PC-3 (cell line): ENCODE measurements at regions not wholly inside any gene's neighbourhood (a gene's known extent, or its start where the extent isn't known, plus 50 kb on each side); places are given as distances from the start of the nearest gene placed in this dataset.

Experiments
- ATAC-seq: fragments of 200-7000 bp; cut with Tn5 transposase; 2 replicates; pipeline ENCODE4 v1.9.1; 2020; ENCODE audit warnings: mild to moderate bottlenecking, moderate library complexity
- BruUV-seq: library from RNA; stranded (reverse); fragments of 400-500 nt; replicated peaks from 2 replicates; lab custom pipeline; 2021; lab: Mats Ljungman, UMichigan
- CTCF ChIA-PET: fragments of 300-600 bp; sonication (Branson Sonifier 250); formaldehyde crosslinking; loops from one replicate; lab custom pipeline; 2022; ENCODE audit warnings: antibody characterized with exemption; lab: Charles Lee
- POLR2A ChIA-PET: fragments of 300-600 bp; sonication (Branson Sonifier 250); formaldehyde crosslinking; loops from one replicate; lab custom pipeline; 2022; ENCODE audit warnings: antibody characterized with exemption; ENCODE audit not compliant: unreplicated experiment; lab: Charles Lee
- DNase-seq: peaks from one replicate; pipeline ENCODE4 v3.0.0-alpha.2; 2015
- H2AFZ ChIP-seq: fragments of 300-600 bp; sonication (generic); 2 replicates; pipeline ENCODE4 v1.6.0; 2016; ENCODE audit warnings: antibody characterized with exemption, low read length
- H3F3A ChIP-seq: fragments of 300-600 bp; sonication (generic); one replicate; pipeline ENCODE4 v1.6.0; 2017; ENCODE audit warnings: antibody characterized with exemption, low read length, control low read depth, mild to moderate bottlenecking; ENCODE audit not compliant: unreplicated experiment
- H3K27ac ChIP-seq: fragments of 300-600 bp; sonication (generic); 2 replicates; pipeline ENCODE4 v1.5.1; 2016; ENCODE audit warnings: mild to moderate bottlenecking, low read length
- H3K27me3 ChIP-seq: fragments of 300-600 bp; sonication (generic); 2 replicates; pipeline ENCODE4 v1.6.1; 2016; ENCODE audit warnings: low read length, mixed read lengths
- H3K36me3 ChIP-seq: fragments of 300-600 bp; sonication (generic); 2 replicates; pipeline ENCODE4 v1.6.1; 2016; ENCODE audit warnings: low read depth, mixed run types, low read length, mixed read lengths
- H3K4me1 ChIP-seq: fragments of 300-600 bp; sonication (generic); 2 replicates; pipeline ENCODE4 v1.5.1; 2016; ENCODE audit warnings: low read length; ENCODE audit not compliant: insufficient read depth
- H3K4me2 ChIP-seq: fragments of 300-600 bp; sonication (generic); 2 replicates; pipeline ENCODE4 v1.6.0; 2016; ENCODE audit warnings: low read length
- H3K4me3 ChIP-seq: fragments of 300-600 bp; sonication (generic); 2 replicates; pipeline ENCODE4 v1.5.1; 2016; ENCODE audit warnings: mild to moderate bottlenecking, low read length, mixed read lengths
- H3K79me2 ChIP-seq: fragments of 300-600 bp; sonication (generic); 2 replicates; pipeline ENCODE4 v1.6.1; 2017; ENCODE audit warnings: low read length, mixed read lengths
- H3K9ac ChIP-seq: fragments of 300-600 bp; sonication (generic); 2 replicates; pipeline ENCODE4 v1.6.0; 2016; ENCODE audit warnings: mild to moderate bottlenecking, low read length
- H3K9me2 ChIP-seq: fragments of 300-600 bp; sonication (generic); replicated peaks from 2 replicates; pipeline ENCODE4 v1.6.1; 2016; ENCODE audit warnings: mixed run types, low read length, mixed read lengths
- H3K9me3 ChIP-seq: fragments of 300-600 bp; sonication (generic); 2 replicates; pipeline ENCODE4 v1.6.1; 2016; ENCODE audit warnings: low read length, mixed read lengths
- H4K20me1 ChIP-seq: fragments of 300-600 bp; sonication (generic); 2 replicates; pipeline ENCODE4 v1.6.1; 2016; ENCODE audit warnings: low read length, mixed read lengths
- EZH2 ChIP-seq: fragments of 300-600 bp; sonication (generic); IDR thresholded peaks from one replicate; pipeline ENCODE4 v1.6.1; 2017; ENCODE audit warnings: antibody characterized with exemption, mild to moderate bottlenecking, low read length; ENCODE audit not compliant: unreplicated experiment
- EZH2phosphoT487 ChIP-seq: fragments of 300-600 bp; sonication (generic); IDR thresholded peaks from 2 replicates; pipeline ENCODE4 v1.6.1; 2018; ENCODE audit warnings: mild to moderate bottlenecking, antibody characterized with exemption, low read length, borderline replicate concordance
- intact Hi-C: fragments of 100-400 bp; cut with micrococcal nuclease; formaldehyde crosslinking; loops from 2 replicates; pipeline ENCODE4 v1.9.0; 2023
- TF ChIP-seq, protein P1 (sequence below): fragments of 300-600 bp; sonication (generic); conservative IDR thresholded peaks from 2 replicates; pipeline ENCODE4 v1.5.1; 2017; ENCODE audit warnings: antibody characterized with exemption, low read depth, mild to moderate bottlenecking, low read length

DNA sequence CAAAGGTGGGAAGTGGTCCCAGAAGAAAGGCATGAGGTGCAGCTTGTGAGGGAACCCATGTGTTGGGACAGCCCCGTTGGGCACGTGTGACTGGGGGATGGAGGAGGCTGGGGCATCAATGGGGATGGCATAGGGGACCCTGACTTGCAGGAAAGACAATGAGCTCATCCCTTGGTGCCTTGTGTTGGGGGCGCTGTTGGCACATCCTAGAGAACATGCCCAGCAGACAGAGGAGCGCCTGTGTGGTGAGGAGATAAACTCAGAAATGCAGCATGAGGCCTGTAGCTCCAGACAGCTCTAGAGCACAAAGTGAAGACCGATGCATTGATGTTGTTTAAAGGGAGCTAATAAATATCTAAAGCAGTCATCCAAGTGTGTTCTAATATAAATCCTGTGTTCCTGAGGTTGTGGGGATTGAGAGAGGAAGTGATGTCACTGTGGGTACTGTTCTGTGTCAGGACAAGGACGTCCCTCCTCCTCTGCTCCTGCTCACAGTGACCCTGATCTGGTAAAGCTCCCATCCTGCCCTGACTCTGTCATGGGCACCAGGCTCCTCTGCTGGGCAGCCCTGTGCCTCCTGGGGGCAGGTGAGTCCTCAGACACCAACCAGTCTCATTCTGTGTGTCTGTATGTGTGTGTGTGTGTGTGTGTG is 126.1 kb upstream of the PRSS58 start:
- Histone ChIP-seq H3K27ac (peak overlapping the region; percentile 93), H3K9me2 (no peaks in the 10 kb centered on the region), H3K4me1 (peaks cover 25% of the 10 kb centered on the region), H3F3A (peaks cover 8% of the 10 kb centered on the region), H2AFZ (peak overlapping the region; percentile 70), H3K4me2 (peak overlapping the region; percentile 76), H3K79me2 (no peaks in the 10 kb centered on the region), H3K4me3 (peak overlapping the region; percentile 39), H3K9me3 (no peaks in the 10 kb centered on the region), H3K36me3 (no peaks in the 10 kb centered on the region), H4K20me1 (no peaks in the 10 kb centered on the region), H3K9ac (peak overlapping the region; percentile 58), H3K27me3 (no peaks in the 10 kb centered on the region)
- BruUV-seq, result no TSS peak
- ChIA-PET POLR2A (interaction anchor here (0.6 to 0.7 kb wide), 3 partner anchors 8 to 438 kb away, joined by 3 read pairs; no protein-coding TSS in a partner anchor), CTCF (no interaction called here)
- peak; percentile 25 for DNase-seq
- intact Hi-C loops, result loop anchor here (2.0 kb wide), 1 partner anchor 25 kb away; no protein-coding TSS in a partner anchor
- no peak for TF ChIP-seq EZH2
- TF ChIP-seq, protein P1, sequence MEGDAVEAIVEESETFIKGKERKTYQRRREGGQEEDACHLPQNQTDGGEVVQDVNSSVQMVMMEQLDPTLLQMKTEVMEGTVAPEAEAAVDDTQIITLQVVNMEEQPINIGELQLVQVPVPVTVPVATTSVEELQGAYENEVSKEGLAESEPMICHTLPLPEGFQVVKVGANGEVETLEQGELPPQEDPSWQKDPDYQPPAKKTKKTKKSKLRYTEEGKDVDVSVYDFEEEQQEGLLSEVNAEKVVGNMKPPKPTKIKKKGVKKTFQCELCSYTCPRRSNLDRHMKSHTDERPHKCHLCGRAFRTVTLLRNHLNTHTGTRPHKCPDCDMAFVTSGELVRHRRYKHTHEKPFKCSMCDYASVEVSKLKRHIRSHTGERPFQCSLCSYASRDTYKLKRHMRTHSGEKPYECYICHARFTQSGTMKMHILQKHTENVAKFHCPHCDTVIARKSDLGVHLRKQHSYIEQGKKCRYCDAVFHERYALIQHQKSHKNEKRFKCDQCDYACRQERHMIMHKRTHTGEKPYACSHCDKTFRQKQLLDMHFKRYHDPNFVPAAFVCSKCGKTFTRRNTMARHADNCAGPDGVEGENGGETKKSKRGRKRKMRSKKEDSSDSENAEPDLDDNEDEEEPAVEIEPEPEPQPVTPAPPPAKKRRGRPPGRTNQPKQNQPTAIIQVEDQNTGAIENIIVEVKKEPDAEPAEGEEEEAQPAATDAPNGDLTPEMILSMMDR, result no peak; the same call in 1 of the 2 replicates
- TF ChIP-seq EZH2phosphoT487, result no peak
- peak; percentile 34 for ATAC-seq

DNA sequence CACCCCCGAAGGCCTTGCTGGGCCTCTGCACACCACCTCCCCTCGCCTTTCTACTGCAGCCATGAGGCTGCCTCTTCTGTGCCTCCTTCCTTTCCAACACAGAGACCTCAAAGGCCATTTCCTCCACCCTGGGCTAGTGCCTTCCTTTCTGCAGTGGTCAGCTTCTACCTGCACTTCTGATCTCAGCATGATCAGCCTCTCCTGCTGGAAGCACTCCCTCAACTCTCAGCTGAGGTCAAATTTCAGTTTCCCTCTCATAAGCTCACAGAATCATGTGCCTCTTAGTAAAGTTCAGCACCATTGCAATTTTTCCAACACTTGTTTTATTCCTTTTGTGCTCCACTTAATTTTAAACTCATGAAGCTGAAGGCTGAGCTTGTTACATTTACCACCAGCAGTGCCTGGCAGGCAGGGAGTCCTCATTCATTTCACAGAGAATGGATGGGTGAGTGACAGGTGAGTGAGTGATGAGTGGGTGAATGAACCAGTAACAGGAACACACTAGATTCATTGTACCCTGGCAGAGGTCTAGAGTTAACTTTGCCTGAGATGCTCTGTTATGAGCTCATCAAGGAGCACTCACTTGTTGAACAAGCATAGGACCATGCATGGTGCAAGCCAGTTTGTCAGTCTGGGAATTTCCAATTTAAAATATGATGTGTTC is 124.0 kb upstream of the PRSS58 start:
- DNase-seq (peak; percentile 65), ATAC-seq (no peak; the same call in 1 of the 2 replicates)
- Histone ChIP-seq H4K20me1 (no peaks in the 10 kb centered on the region), H3K79me2 (no peaks in the 10 kb centered on the region), H3K9ac (no peak overlapping the region), H3K4me1 (peaks cover 25% of the 10 kb centered on the region), H3K9me3 (no peaks in the 10 kb centered on the region), H3K36me3 (no peaks in the 10 kb centered on the region), H3K9me2 (no peaks in the 10 kb centered on the region), H3K27ac (peak overlapping the region; percentile 40), H3K4me2 (no peak overlapping the region), H2AFZ (no peak overlapping the region; the same call in 1 of the 2 replicates), H3F3A (peaks cover 8% of the 10 kb centered on the region), H3K4me3 (no peak overlapping the region), H3K27me3 (no peaks in the 10 kb centered on the region)
- no TSS peak for BruUV-seq
- ChIA-PET POLR2A (no interaction called here), CTCF (interaction anchor here (0.5 kb wide), 1 partner anchor 35 kb away, joined by 4 read pairs; no protein-coding TSS in a partner anchor)
- intact Hi-C loops, result no loop called here
- TF ChIP-seq EZH2 (no peak), EZH2phosphoT487 (no peak)
- TF ChIP-seq, protein P1, result no peak

DNA sequence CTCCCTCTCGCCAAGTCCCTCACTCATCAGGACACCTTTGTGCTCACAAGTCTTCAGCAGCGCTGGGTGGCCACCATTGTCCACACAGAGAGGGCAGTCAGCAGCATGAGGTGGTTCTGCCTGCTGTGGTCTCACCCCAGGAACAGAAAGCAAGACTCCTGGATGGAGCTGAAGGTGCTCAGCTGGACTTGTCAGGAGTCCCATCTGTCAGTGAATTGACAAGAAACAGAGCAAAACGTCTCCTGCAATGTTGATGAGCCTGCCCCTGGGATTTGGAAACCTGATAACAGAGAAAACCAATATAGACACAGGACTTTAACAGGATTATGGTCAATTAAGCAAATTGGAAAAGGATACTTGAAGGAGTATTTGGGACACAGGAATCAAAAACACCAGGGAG is 122.2 kb upstream of the PRSS58 start:
- no peaks in the 10 kb centered on the region for H3K79me2 ChIP-seq
- H3K9ac ChIP-seq, result no peak overlapping the region
- ChIA-PET CTCF (no interaction called here), POLR2A (no interaction called here)
- no peaks in the 10 kb centered on the region for H3K27me3 ChIP-seq
- H3F3A ChIP-seq, result peaks cover 8% of the 10 kb centered on the region
- H2AFZ ChIP-seq, result no peak overlapping the region
- H3K4me3 ChIP-seq, result no peak overlapping the region
- TF ChIP-seq EZH2phosphoT487, result no peak
- TF ChIP-seq, protein P1, result no peak
- TF ChIP-seq EZH2, result no peak
- H3K9me2 ChIP-seq, result no peaks in the 10 kb centered on the region
- no peaks in the 10 kb centered on the region for H4K20me1 ChIP-seq
- H3K27ac ChIP-seq, result no peak overlapping the region
- no peak for ATAC-seq
- intact Hi-C loops, result no loop called here
- DNase-seq, result no peak
- no TSS peak for BruUV-seq
- H3K4me1 ChIP-seq, result peaks cover 27% of the 10 kb centered on the region
- no peaks in the 10 kb centered on the region for H3K9me3 ChIP-seq
- H3K36me3 ChIP-seq, result no peaks in the 10 kb centered on the region
- no peak overlapping the region for H3K4me2 ChIP-seq
